SIG-M5 treated with dmso at 0.1 percent for 504 hours (cell line): ENCODE measurements at regions not wholly inside any gene's neighbourhood (a gene's known extent, or its start where the extent isn't known, plus 50 kb on each side); places are given as distances from the start of the nearest gene placed in this dataset.
A peak's percentile ranks its signal among the peaks of the same experiment; 100 is the strongest.
"Not testable (repeated sequence)": the region's sequence is repeated elsewhere in the genome, so short reads cannot be mapped to it uniquely, and the experiment has no call there.

Experiments
- DNase-seq: peaks from one replicate; lab custom pipeline; 2025; ENCODE audit not compliant: unreplicated experiment; lab: John Stamatoyannopoulos, UW

GRCh38 chr15:96209285-96209735 lies 121.2 kb upstream of the NR2F2 start:
- DNase-seq = peak; percentile 39

- no peak for DNase-seq
Observed at GRCh38 chr15:96213045-96213444, 117.5 kb upstream of the NR2F2 start.

- no peak for DNase-seq
Observed at GRCh38 chr15:96213896-96214295, 116.6 kb upstream of the NR2F2 start.

- not testable (repeated sequence) for DNase-seq
Observed at GRCh38 chr15:96216481-96216880, 114.0 kb upstream of the NR2F2 start.

- DNase-seq = no peak
Observed at GRCh38 chr15:96217983-96218382, 112.5 kb upstream of the NR2F2 start.

- DNase-seq = no peak
Observed at GRCh38 chr15:96218623-96219455, 111.7 kb upstream of the NR2F2 start.

GRCh38 chr15:96219681-96220080 lies 110.8 kb upstream of the NR2F2 start:
- no peak for DNase-seq

GRCh38 chr15:96220657-96221056 lies 109.8 kb upstream of the NR2F2 start:
- no peak for DNase-seq

- DNase-seq = no peak
Observed at GRCh38 chr15:96222981-96223380, 107.5 kb upstream of the NR2F2 start.

- no peak for DNase-seq
Observed at GRCh38 chr15:96223939-96224338, 106.6 kb upstream of the NR2F2 start.

GRCh38 chr15:96225642-96226259 lies 104.7 kb upstream of the NR2F2 start:
- DNase-seq = no peak

- DNase-seq = no peak
Observed at GRCh38 chr15:96230526-96231181, 99.8 kb upstream of the NR2F2 start.

GRCh38 chr15:96232335-96232734 lies 98.2 kb upstream of the NR2F2 start:
- no peak for DNase-seq

GRCh38 chr15:96234109-96234892 lies 96.2 kb upstream of the NR2F2 start:
- DNase-seq = no peak

- no peak for DNase-seq
Observed at GRCh38 chr15:96237002-96237401, 93.5 kb upstream of the NR2F2 start.

GRCh38 chr15:96242761-96243160 lies 87.7 kb upstream of the NR2F2 start:
- DNase-seq = no peak

- no peak for DNase-seq
Observed at GRCh38 chr15:96243701-96244100, 86.8 kb upstream of the NR2F2 start.

GRCh38 chr15:96245252-96245651 lies 85.2 kb upstream of the NR2F2 start:
- no peak for DNase-seq

GRCh38 chr15:96246057-96246456 lies 84.4 kb upstream of the NR2F2 start:
- no peak for DNase-seq

GRCh38 chr15:96247621-96248305 lies 82.7 kb upstream of the NR2F2 start:
- no peak for DNase-seq

- no peak for DNase-seq
Observed at GRCh38 chr15:96252148-96252547, 78.4 kb upstream of the NR2F2 start.
